SIG-M5 treated with dmso at 0.1 percent for 504 hours (cell line): ENCODE measurements at regions not wholly inside any gene's neighbourhood (a gene's known extent, or its start where the extent isn't known, plus 50 kb on each side); places are given as distances from the start of the nearest gene placed in this dataset.

Experiments used
- DNase-seq: peaks from one replicate; lab custom pipeline; 2025; ENCODE audit not compliant: unreplicated experiment; lab: John Stamatoyannopoulos, UW

DNA sequence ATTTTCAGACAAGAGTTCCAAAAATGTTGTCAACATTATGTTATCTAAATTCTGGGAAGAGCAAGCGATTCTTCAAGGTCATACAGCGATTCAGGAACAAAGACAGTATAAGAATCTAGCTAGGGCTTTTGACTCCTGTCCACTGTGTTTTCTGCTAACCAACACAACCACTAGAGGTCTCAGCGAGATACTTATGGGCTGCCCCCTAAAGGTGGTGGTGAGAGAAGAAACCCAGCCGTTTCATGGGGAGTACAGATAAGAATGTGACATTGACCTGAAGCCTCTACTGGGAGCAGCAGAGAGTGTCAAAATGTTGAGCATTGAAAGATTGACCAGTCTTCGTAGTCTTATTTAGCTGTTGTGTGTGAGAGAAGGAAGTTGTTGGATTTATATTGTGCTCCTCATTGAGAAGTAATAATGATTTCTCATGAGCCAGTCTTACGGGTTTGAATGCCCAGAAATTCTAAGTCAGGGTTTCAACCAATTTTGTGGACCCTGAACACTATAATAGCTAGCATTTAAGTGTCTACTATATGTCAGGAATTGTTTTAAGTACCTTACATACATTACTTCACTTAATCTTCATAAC is 168.3 kb downstream of the SPRY1 start:
- peak; percentile 93 for DNase-seq

DNA sequence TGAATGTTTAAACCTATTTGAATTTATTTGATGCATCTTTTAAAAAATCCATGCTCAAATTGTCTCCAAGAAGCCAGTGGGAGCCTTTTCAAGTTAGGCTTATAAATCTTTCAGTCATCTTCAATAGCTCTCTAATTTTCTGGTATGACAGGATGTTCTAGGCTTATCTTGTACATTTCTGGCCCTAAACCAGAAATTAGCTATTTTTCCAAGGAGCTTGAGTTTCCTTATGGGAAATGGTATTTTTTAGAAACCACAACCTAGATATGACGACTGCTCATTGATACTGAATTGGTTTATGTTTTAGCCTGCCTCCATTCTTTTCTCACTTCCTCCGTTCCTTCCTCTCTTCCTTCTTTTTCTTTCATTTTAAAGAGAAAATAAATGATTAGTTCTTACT is 172.3 kb downstream of the SPRY1 start:
- DNase-seq = no peak

- no peak for DNase-seq
These were observed 172.9 kb downstream of the SPRY1 start for GRCh38 chr4:123569541-123569940.

DNA sequence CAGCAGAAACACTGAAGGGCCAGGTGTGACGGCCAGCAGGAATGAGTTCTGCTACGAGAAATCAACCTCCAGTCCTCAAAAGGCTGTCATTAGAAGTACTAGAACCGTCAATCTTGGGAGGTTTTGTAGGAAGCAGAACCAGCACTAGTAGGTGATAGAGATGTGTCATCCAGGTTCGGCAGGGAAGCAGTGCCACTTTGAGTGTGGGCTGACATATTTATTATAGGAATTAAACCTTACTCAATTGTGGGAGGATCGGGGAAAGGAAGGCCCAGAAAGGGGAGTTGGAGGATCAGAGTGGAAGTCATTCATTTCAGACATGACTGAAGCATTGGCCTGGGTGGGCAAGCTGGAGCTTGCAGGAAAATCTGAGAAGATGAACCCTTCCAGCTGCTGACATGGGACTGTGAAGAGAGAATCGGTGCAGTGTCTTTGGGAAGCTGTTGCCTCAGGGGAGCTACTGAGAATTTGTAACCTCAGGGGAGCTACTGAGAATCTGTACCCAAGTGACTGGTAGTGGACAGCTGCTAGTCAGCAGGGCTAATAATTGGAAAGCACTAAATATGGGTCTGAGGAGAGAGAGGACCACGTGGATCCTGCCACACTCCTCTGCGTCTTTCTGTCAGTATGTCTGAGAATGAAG is 177.4 kb downstream of the SPRY1 start:
- no peak for DNase-seq

GRCh38 chr4:123575291-123575690 is 178.7 kb downstream of the SPRY1 start:
- DNase-seq = no peak

DNA sequence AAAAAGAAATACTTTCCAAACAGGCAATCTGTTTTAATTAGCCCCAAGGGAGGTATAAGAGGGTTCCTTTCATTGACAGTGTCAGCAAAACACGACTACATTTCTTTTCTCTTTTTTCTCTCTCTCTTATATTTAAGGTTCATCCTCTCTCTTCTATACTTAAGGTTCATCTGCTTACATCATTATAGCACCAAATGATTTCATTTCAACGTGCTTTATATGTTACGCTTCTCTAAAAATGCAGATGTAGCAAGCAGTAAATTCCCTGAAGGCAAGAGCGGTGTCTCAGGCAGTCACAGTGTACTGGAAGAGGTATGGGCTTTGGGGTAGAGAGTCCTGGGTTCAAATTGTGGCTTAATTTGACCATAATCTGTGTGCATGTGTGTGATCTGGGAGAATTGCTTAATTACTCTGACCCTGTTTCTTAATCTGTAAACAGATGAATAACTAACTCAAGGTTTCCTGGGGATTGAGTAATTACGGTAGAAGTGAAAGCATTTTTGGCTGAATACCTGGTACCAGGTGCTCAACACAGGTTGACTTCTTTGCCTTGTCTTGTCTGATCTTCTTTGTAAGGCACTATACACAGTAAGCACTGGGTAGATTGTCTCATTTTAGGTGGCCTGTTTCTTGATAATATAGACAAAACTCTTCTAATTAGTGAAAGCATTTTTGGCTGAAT is 180.8 kb downstream of the SPRY1 start:
- no peak for DNase-seq

DNA sequence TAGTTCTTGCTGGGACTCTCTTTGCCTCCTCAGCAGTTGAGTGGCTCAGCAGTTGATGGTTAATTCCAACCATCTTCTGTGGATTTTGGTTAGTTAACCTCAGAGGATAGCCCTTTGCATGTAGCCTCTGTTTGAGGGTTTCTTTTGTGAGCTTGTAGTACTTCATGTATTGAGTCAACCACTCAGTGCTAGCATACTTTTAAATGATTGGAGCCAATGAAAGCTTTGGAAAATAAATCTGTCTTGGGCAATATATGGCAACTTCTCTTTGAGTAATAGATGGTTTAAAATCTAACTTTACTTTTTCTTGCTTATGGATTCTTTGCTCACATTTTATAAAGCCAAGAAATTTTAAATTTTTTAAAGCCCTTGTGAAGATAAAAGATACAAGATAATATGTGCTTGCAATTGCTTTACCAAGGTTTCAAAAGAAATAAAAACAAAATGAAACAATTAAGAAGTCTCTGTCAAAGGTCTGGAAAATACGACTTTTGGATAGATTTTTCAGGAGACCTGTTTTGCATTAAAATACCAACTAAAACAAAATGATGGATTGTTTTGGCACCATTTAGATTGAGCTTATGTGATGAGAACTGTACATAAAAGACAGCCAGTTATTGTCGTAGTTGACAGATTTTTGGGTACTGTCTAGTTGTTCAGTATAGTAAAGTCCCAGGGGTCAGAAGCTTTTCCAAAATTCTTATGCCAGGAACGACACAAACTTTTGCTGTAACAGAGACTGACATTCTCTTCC is 181.9 kb downstream of the SPRY1 start:
- DNase-seq = no peak

DNA sequence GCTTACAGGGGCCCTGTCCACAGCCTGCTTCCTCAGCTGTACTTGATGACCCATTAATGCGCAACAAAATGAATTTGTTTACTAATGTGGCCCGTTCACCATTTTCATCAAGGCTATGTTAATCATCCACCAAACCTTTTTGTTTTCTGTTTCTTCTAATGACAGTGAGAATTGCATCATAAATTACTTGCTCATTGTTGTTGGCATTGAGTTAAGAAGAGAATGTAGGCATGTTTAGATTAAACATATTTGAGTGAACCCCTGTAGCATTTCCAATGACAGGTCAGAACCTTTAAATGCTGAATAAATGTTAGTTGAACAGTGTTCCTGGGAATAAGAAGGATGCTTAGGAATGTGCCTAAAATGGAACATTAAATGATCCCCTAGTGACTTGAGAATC is 183.4 kb downstream of the SPRY1 start:
- no peak for DNase-seq

- no peak for DNase-seq
These were observed 184.5 kb downstream of the SPRY1 start for GRCh38 chr4:123580981-123581664.

DNA sequence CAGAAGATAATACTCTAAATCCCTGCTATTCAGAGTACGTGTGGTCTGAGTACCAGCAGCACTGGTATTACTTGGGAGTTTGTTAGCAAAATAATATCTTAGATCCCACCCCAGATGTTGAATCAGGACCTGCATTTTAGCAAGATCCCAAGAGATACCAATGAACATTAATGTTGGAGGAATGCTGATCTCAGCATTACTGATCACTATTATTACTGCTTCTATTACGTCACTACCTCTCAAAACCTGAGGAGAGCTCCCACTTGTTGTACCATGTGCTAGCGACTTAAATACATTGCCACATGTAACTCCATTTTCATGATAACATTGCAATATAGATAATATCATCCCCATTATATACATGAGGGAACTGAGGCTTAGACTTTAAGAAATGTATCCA is 185.2 kb downstream of the SPRY1 start:
- no peak for DNase-seq

DNA sequence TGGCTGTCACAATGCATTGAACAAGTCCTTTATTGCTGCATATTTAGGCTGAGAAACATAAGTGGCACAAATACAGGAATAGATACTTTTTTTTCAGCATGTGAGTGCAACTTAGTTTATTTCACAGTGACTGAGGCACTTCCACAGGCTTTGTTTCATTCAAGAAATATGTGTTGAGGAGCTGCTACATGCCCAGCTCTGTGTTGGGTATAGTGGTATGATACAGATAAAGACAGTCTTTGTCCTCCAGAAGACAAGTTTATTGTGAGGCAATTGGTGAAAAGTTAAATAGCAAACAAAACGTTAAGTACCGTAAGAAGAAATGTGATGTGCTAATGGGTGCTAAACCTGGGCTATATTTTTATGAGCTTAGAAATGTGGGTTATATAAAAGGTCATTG is 186.4 kb downstream of the SPRY1 start:
- DNase-seq = no peak

- DNase-seq = no peak
These were observed 188.5 kb downstream of the SPRY1 start for GRCh38 chr4:123585111-123585510.

DNA sequence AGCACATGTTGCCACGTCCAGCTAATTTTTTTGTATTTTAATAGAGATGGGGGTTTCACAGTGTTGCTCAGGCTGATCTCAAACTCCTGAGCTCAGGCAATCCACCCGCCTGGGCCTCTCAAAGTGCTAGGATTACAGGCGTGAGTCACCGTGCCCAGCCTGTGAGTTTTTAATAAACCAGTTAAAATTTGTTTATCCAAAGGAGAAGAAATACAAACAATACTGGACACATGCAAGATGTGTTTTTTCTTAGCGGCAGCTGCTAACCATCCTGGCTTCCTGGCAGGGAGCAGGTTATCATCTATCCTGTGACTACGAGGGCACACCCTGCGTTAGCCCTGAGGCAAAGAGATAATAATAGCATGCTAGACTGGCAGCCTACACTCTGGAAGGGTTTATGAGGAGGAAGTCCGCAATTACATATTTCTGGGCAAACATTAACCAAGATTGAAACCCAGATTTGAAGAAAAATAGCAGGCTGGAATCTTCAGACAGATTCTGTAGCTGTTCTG is 191.4 kb downstream of the SPRY1 start:
- DNase-seq = peak; percentile 59

DNA sequence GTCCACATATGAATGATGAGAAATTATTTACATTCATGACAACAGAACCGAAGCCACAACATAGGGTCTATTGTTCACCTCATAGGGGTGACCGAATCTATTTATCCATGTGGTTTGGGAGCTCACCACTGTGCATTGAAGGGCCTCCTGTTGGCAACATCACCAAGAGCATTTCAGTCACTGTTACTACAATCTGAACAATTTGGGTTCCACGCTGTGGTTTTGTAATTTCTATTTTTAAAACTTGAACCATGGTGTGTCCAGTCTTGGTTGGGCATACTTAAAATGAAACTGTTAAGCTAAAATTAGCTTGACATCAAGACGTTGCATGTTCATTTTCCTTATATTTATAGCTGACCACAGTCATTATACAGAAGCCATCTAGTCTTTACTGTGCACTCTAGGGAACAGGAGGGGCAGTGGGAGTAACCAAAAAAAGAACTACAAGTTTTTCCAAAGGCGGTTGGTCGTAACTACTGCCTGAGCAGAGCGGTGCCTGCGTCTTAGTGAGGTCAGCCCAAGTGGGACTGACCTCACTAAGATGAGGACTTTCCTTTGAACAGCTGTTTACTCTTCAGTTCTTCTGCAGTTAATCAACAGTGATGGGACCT is 192.1 kb downstream of the SPRY1 start:
- peak; percentile 74 for DNase-seq

DNA sequence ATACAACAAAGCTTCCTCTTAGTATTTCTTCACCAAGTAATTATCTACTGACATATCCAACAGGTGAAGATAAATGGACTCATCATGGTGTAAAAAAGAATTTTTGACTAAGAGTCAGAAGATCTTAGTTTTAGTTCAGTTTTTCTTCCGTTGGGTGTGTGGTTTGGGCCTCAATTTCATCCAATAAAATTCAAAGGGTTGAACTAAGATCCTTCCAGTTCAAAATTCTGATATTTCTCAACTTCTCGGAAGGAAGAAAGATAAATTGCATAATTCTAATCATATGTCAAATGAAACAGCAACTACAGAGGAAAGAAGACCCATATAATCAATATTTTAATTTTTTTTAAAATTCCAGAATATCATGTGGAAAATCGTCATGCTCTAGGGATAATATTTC is 192.7 kb downstream of the SPRY1 start:
- peak; percentile 35 for DNase-seq

DNA sequence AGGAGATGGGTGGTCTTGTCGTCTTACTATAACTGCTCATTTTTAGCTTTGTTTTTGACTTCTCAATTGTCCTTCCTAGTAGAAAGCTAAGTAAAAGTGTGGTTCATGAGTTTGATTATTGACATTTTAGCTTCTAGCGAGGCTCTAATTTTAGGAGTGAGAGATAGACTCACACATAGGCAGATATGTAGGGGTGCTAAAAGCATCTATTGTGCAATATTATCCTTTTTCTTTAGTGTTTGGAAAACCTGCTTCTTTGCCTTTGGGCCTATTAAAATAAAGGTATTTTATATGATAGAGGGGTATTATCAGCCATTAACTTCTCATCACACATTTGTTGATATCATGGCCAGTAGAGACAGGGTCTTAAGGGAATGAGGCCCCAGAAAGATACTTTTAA is 195.3 kb downstream of the SPRY1 start:
- DNase-seq = no peak

GRCh38 chr4:123593655-123594054 is 197.1 kb downstream of the SPRY1 start:
- no peak for DNase-seq

- no peak for DNase-seq
These were observed 200.2 kb downstream of the SPRY1 start for GRCh38 chr4:123596805-123597204.

GRCh38 chr4:123597586-123597985 is 201.0 kb downstream of the SPRY1 start:
- DNase-seq = no peak

DNA sequence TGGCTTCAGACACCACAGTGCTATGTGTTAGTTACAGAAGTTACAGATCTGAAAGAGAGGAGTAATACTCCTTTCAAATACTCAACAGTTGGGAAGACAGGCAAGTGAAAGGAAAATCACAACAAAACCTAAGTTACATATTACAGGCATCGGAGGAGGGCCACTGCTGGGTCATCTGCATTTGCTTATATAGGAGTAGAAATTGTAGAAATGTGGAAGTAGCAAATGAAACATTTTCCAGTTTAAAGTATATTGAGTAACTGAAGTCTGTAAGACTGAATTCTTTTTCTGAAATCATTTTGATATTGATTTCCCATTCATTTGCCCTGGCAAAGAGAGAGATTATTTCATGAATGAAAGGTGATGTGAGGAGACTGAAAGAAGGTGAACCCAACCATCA is 201.7 kb downstream of the SPRY1 start:
- no peak for DNase-seq
